Keratinocyte (primary cell): ENCODE measurements at regions not wholly inside any gene's neighbourhood (a gene's known extent, or its start where the extent isn't known, plus 50 kb on each side); places are given as distances from the start of the nearest gene placed in this dataset.

Source experiments
- DNase-seq: peaks from one replicate; pipeline ENCODE4 v3.0.0-alpha.2; 2011; ENCODE audit warnings: low read depth, missing footprints, low spot score
- FAIRE-seq: peaks from 2 replicates; lab custom pipeline; 2011; peaks lifted over from hg19 to GRCh38; lab: Jason Lieb, UNC
- H2AFZ ChIP-seq: 2 replicates; pipeline ENCODE4 v1.6.0; 2012; ENCODE audit warnings: low read length, control low read depth, inconsistent platforms; ENCODE audit not compliant: control insufficient read depth
- H3K27ac ChIP-seq: 2 replicates; pipeline ENCODE4 v1.5.1; 2011; ENCODE audit warnings: low read length; ENCODE audit not compliant: control insufficient read depth, insufficient read depth
- H3K27me3 ChIP-seq: 3 replicates; pipeline ENCODE4 v1.6.0; 2011; ENCODE audit warnings: low read length; ENCODE audit not compliant: control insufficient read depth, insufficient read depth; ENCODE audit errors: extremely low read depth
- H3K36me3 ChIP-seq, 2 experiments: 2 replicates in 1 of 2; 3 replicates in 1 of 2; pipeline ENCODE4 v1.5.1; 2011; ENCODE audit warnings: low read length in 2 of 2, mild to moderate bottlenecking in 1 of 2; ENCODE audit not compliant: control insufficient read depth in 2 of 2, insufficient read depth in 2 of 2; ENCODE audit errors: extremely low read depth in 1 of 2
- H3K4me1 ChIP-seq: 3 replicates; pipeline ENCODE4 v1.5.1; 2011; ENCODE audit warnings: low read length; ENCODE audit not compliant: control insufficient read depth, insufficient read depth; ENCODE audit errors: extremely low read depth
- H3K4me2 ChIP-seq: 3 replicates; pipeline ENCODE4 v1.6.0; 2011; ENCODE audit warnings: low read depth, low read length; ENCODE audit not compliant: control insufficient read depth, insufficient read depth; ENCODE audit errors: extremely low read depth
- H3K4me3 ChIP-seq, 3 experiments: fragments of 200-600 bp in 1 of 3; sonication (generic) in 1 of 3; 2 replicates in 2 of 3; 3 replicates in 1 of 3; pipeline ENCODE4 v1.5.1; 2011 to 2016; ENCODE audit warnings: low read length in 3 of 3, mild to moderate bottlenecking in 3 of 3, control low read depth in 2 of 3, inconsistent platforms in 1 of 3, low read depth in 1 of 3, mixed read lengths in 1 of 3, mixed run types in 1 of 3, moderate library complexity in 1 of 3; ENCODE audit not compliant: control insufficient read depth in 2 of 3, insufficient read depth in 2 of 3; ENCODE audit errors: extremely low read depth in 1 of 3
- H3K79me2 ChIP-seq: 2 replicates; pipeline ENCODE4 v1.6.0; 2012; ENCODE audit warnings: low read length; ENCODE audit not compliant: control insufficient read depth, insufficient read depth
- H3K9ac ChIP-seq: 3 replicates; pipeline ENCODE4 v1.6.0; 2011; ENCODE audit warnings: low read length; ENCODE audit not compliant: control insufficient read depth, insufficient read depth; ENCODE audit errors: extremely low read depth
- H3K9me1 ChIP-seq: 3 replicates; pipeline ENCODE4 v1.6.0; 2011; ENCODE audit warnings: low read length; ENCODE audit not compliant: control insufficient read depth, insufficient read depth; ENCODE audit errors: extremely low read depth
- H3K9me3 ChIP-seq: 2 replicates; pipeline ENCODE4 v1.5.1; 2012; ENCODE audit warnings: low read depth, low read length; ENCODE audit not compliant: control insufficient read depth
- H4K20me1 ChIP-seq: 3 replicates; pipeline ENCODE4 v1.6.0; 2011; ENCODE audit warnings: low read length; ENCODE audit not compliant: control insufficient read depth, insufficient read depth; ENCODE audit errors: extremely low read depth
- EZH2 ChIP-seq: IDR thresholded peaks from one replicate; pipeline ENCODE4 v1.6.1; 2012; ENCODE audit warnings: inconsistent platforms, mild to moderate bottlenecking, low read length, moderate library complexity
- dilution Hi-C: fragments of 300-500 bp; cut with MboI; formaldehyde crosslinking; loops from one replicate; pipeline ENCODE4 v1.7.0; 2020; ENCODE audit warnings: low sequenced_read_pairs; ENCODE audit not compliant: extremely low pct_ligation_motif_present
- TF ChIP-seq, protein P1 (sequence below), 3 experiments: IDR thresholded peaks in 1 of 3; conservative IDR thresholded peaks in 1 of 3; optimal IDR thresholded peaks in 1 of 3; 2 replicates in 2 of 3; 3 replicates in 1 of 3; pipeline versions ENCODE3 to v1.5.1; 2011; ENCODE audit warnings: low read length in 3 of 3, mild to moderate bottlenecking in 3 of 3, moderate library complexity in 2 of 3, control low read depth in 1 of 3, inconsistent platforms in 1 of 3; ENCODE audit not compliant: insufficient read depth in 2 of 3; ENCODE audit errors: extremely low read depth in 1 of 3

DNA sequence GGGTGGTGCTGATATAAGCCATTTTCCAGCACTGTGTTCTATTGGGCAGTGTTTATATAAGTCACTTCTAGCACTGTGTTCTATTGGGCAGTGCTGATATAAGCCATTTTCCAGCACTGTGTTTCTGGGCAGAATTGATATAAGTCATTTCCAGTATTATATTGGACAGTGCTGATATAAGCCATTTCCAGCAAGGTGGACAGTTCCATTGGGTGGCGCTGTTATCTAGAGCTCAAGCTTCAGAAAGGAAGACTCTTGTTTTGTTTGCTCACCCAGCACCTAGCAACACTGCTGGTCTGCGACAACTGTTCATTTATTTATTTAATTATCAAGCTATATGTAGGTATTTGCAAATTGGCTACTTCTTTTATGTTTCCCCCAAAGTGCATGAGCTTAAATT is 690.3 kb downstream of the AACS start:
- TF ChIP-seq, protein P1, sequence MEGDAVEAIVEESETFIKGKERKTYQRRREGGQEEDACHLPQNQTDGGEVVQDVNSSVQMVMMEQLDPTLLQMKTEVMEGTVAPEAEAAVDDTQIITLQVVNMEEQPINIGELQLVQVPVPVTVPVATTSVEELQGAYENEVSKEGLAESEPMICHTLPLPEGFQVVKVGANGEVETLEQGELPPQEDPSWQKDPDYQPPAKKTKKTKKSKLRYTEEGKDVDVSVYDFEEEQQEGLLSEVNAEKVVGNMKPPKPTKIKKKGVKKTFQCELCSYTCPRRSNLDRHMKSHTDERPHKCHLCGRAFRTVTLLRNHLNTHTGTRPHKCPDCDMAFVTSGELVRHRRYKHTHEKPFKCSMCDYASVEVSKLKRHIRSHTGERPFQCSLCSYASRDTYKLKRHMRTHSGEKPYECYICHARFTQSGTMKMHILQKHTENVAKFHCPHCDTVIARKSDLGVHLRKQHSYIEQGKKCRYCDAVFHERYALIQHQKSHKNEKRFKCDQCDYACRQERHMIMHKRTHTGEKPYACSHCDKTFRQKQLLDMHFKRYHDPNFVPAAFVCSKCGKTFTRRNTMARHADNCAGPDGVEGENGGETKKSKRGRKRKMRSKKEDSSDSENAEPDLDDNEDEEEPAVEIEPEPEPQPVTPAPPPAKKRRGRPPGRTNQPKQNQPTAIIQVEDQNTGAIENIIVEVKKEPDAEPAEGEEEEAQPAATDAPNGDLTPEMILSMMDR (optimal IDR thresholded peaks at IDR 0.05 in 1 of 3, IDR thresholded peaks at IDR 0.05 in 1 of 3, conservative IDR thresholded peaks at IDR 0.05 in 1 of 3; ENCODE audit: extremely low read depth in 1 of 3, insufficient read depth in 2 of 3, low read length in 3 of 3), result no peak
- TF ChIP-seq EZH2, result no peak
- Histone ChIP-seq H3K9ac (no peak overlapping the region), H3K4me3 (no peak overlapping the region), H3K9me1 (no peaks in the 10 kb centered on the region), H4K20me1 (no peaks in the 10 kb centered on the region), H3K36me3 (no peaks in the 10 kb centered on the region), H3K4me1 (no peaks in the 10 kb centered on the region), H3K9me3 (peaks cover 2% of the 10 kb centered on the region), H3K4me2 (no peak overlapping the region), H3K79me2 (no peaks in the 10 kb centered on the region), H3K27ac (no peak overlapping the region), H3K27me3 (no peaks in the 10 kb centered on the region), H2AFZ (no peak overlapping the region)
- no peak for DNase-seq
- dilution Hi-C loops, result no loop called here
- no peak for FAIRE-seq

DNA sequence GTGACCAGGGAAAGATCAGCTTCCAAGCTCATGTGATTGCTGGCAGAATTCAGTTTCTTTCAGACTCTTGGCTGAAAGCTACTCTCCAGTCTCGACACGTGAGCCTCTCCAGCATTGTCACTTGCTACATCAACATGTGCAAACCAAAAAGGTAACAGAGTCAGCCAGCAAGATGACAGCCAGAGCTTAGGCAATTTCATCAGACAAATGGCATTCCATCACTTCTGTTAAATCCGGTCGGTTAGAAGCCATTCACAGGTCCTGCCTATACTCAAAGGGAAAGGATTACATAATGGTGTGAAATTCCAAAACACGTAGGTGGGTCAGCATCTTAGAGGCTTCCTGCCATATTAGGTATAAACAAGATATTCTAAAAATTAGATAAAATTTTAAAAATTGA is 700.9 kb downstream of the AACS start:
- no peak for DNase-seq
- H3K79me2 ChIP-seq, result no peaks in the 10 kb centered on the region
- H3K4me1 ChIP-seq, result no peaks in the 10 kb centered on the region
- H2AFZ ChIP-seq, result no peak overlapping the region
- dilution Hi-C loops, result no loop called here
- H3K4me3 ChIP-seq, result no peak overlapping the region
- no peak overlapping the region for H3K9ac ChIP-seq
- no peak overlapping the region for H3K27ac ChIP-seq
- FAIRE-seq, result no peak
- no peaks in the 10 kb centered on the region for H3K9me3 ChIP-seq
- H3K36me3 ChIP-seq, result no peaks in the 10 kb centered on the region
- no peak overlapping the region for H3K4me2 ChIP-seq
- H4K20me1 ChIP-seq, result no peaks in the 10 kb centered on the region
- no peak for TF ChIP-seq EZH2
- no peaks in the 10 kb centered on the region for H3K27me3 ChIP-seq
- no peaks in the 10 kb centered on the region for H3K9me1 ChIP-seq

DNA sequence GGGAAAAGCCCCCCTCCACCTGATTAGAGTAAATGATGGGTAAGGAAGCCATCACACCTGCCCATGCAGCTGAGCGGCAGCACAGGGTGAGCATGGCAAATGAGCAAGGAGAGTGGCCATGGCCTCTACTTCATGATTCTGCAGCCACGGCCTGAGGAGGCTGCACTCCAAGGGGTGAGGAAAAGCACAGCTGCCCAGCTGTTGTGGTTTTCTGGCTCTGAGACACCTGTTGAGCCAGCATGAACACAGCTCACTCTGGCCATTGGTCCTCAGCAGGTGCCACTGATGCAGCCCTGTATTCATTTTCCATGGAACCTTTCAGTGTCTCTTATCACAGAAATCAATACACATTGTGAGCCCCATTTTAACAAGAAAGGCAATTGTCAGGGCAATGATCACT is 707.2 kb downstream of the AACS start:
- Histone ChIP-seq H2AFZ (no peak overlapping the region), H4K20me1 (no peaks in the 10 kb centered on the region), H3K4me3 (no peak overlapping the region), H3K27me3 (no peaks in the 10 kb centered on the region), H3K4me2 (no peak overlapping the region), H3K9me3 (no peaks in the 10 kb centered on the region), H3K9ac (no peak overlapping the region), H3K9me1 (no peaks in the 10 kb centered on the region), H3K4me1 (no peaks in the 10 kb centered on the region), H3K79me2 (no peaks in the 10 kb centered on the region), H3K36me3 (no peaks in the 10 kb centered on the region), H3K27ac (no peak overlapping the region)
- FAIRE-seq (no peak), DNase-seq (no peak)
- no peak for TF ChIP-seq EZH2
- TF ChIP-seq, protein P1 (optimal IDR thresholded peaks at IDR 0.05 in 1 of 3, IDR thresholded peaks at IDR 0.05 in 1 of 3, conservative IDR thresholded peaks at IDR 0.05 in 1 of 3; ENCODE audit: extremely low read depth in 1 of 3, insufficient read depth in 2 of 3, low read length in 3 of 3), result no peak
- dilution Hi-C loops, result no loop called here
